Stomach (tissue), 8 donors: ENCODE measurements at regions not wholly inside any gene's neighbourhood (a gene's known extent, or its start where the extent isn't known, plus 50 kb on each side); places are given as distances from the start of the nearest gene placed in this dataset.

Source experiments
- DNase-seq, 2 donors: peaks; one replicate each; pipeline versions ENCODE4 v3.0.0 to v3.0.0-alpha.2; 2013 to 2019
- H3K27ac ChIP-seq, 5 donors: fragments of 200-600 bp in 4 of 5; sonication (generic) in 4 of 5; one replicate each; pipeline ENCODE4 v1.5.1; 2013 to 2019; ENCODE audit warnings: mild to moderate bottlenecking in 1 of 5, moderate library complexity in 1 of 5
- H3K27me3 ChIP-seq, 3 donors: fragments of 200-600 bp; sonication (generic); one replicate each; pipeline ENCODE4 v1.5.1; 2017 to 2019; ENCODE audit warnings: mixed run types in 1 of 3
- H3K36me3 ChIP-seq, 4 donors: fragments of 200-600 bp; sonication (generic); 1 replicate in 3 of 4; 2 replicates in 1 of 4; pipeline ENCODE4 v1.5.1; 2016 to 2019
- H3K4me1 ChIP-seq, 4 donors: fragments of 200-600 bp; sonication (generic); one replicate each; pipeline ENCODE4 v1.5.1; 2016 to 2019
- H3K4me3 ChIP-seq, 4 donors: fragments of 200-600 bp; sonication (generic) in 3 of 4; one replicate each; pipeline ENCODE4 v1.5.1; 2016 to 2019; ENCODE audit warnings: mild to moderate bottlenecking in 1 of 4
- H3K9me3 ChIP-seq, 4 donors: fragments of 200-600 bp; sonication (generic); one replicate each; pipeline ENCODE4 v1.5.1; 2016 to 2019
- CTCF ChIP-seq, 7 experiments: fragments of 450-650 bp in 4 of 7; fragments of 200-600 bp in 3 of 7; sonication (generic) in 3 of 7; IDR thresholded peaks; one replicate each; pipeline ENCODE4 v1.5.1; 2016 to 2019; ENCODE audit warnings: antibody characterized with exemption in 7 of 7, control low read depth in 2 of 7, mild to moderate bottlenecking in 1 of 7
- EP300 ChIP-seq: sonication (generic); formaldehyde crosslinking; IDR thresholded peaks from one replicate; pipeline ENCODE4 v1.6.1; 2017; ENCODE audit warnings: antibody characterized with exemption
- POLR2A ChIP-seq, 4 donors: fragments of 450-650 bp; IDR thresholded peaks; one replicate each; pipeline ENCODE4 v1.6.1; 2016; ENCODE audit warnings: antibody characterized with exemption in 4 of 4, control low read depth in 2 of 4, mild to moderate bottlenecking in 1 of 4, moderate library complexity in 1 of 4
- POLR2AphosphoS5 ChIP-seq, 3 donors: sonication (generic); formaldehyde crosslinking; IDR thresholded peaks; one replicate each; pipeline ENCODE4 v1.6.1; 2016; ENCODE audit warnings: antibody characterized with exemption in 3 of 3
- WGBS, 5 donors: extraction: QIAGEN DNeasy Blood & Tissue Kit in 3 of 5; methylation state at CpG; one replicate each; pipeline versions ENCODE4 v1.1.5 to v1.1.7; 2013 to 2018; 5-methylcytosine and 5-hydroxymethylcytosine counted together
- intact Hi-C: fragments of 100-400 bp; cut with DNase I; formaldehyde crosslinking; loops from one replicate; pipeline ENCODE4 v1.15.1; 2023; ENCODE audit warnings: low total_unique reads
- donor health status: healthy with polysubstance abuse.
- donor health status: Bipolar disorder and iron deficiency.
- donor health status: healthy.

GRCh38 chr12:108462686-108463085 lies 52.4 kb upstream of the FICD start:
- intact Hi-C loops: no loop called here
- 37 to 47% (median 39%) methylated on average over 4 of the region's 4 CpGs for WGBS, 5 donors
- Histone ChIP-seq H3K9me3 (no peaks in the 10 kb centered on the region), H3K4me3 (no peak overlapping the region), H3K27me3 (peaks cover 0 to 63% (median 0%) of the 10 kb centered on the region in 3 donors), H3K36me3 (no peaks in the 10 kb centered on the region), H3K27ac (no peak overlapping the region), H3K4me1 (no peaks in the 10 kb centered on the region)
- TF ChIP-seq POLR2A (IDR thresholded peaks at IDR 0.05): no peak
- no peak for TF ChIP-seq CTCF (IDR thresholded peaks at IDR 0.05)
- no peak for DNase-seq

- no peaks in the 10 kb centered on the region for H3K9me3 ChIP-seq
- intact Hi-C loops: no loop called here
- no peak for DNase-seq
- WGBS, 5 donors: 53 to 67% (median 62%) methylated on average over 4 of the region's 4 CpGs
- H3K4me1 ChIP-seq: no peaks in the 10 kb centered on the region
- peaks cover 0 to 58% (median 0%) of the 10 kb centered on the region in 3 donors for H3K27me3 ChIP-seq
- H3K27ac ChIP-seq: no peak overlapping the region
- H3K36me3 ChIP-seq: no peaks in the 10 kb centered on the region
- no peak for TF ChIP-seq EP300
- TF ChIP-seq POLR2AphosphoS5 (IDR thresholded peaks at IDR 0.05): no peak
- no peak for TF ChIP-seq POLR2A (IDR thresholded peaks at IDR 0.05)
- no peak for TF ChIP-seq CTCF (IDR thresholded peaks at IDR 0.05)
- H3K4me3 ChIP-seq: no peak overlapping the region
These were observed 53.9 kb upstream of the FICD start for GRCh38 chr12:108461058-108461660.

GRCh38 chr12:108459149-108459548 lies 55.9 kb upstream of the FICD start:
- WGBS, 5 donors: 31 to 68% (median 44%) methylated on average over 3 of the region's 3 CpGs

GRCh38 chr12:108457734-108458361 lies 57.2 kb upstream of the FICD start:
- intact Hi-C loops: no loop called here
- Histone ChIP-seq H3K36me3 (no peaks in the 10 kb centered on the region), H3K4me3 (no peak overlapping the region), H3K27me3 (peaks cover 0 to 29% (median 0%) of the 10 kb centered on the region in 3 donors), H3K4me1 (no peaks in the 10 kb centered on the region), H3K27ac (no peak overlapping the region), H3K9me3 (no peaks in the 10 kb centered on the region)
- WGBS, 5 donors: 40 to 56% (median 46%) methylated on average over 7 of the region's 7 CpGs
- no peak for TF ChIP-seq POLR2AphosphoS5 (IDR thresholded peaks at IDR 0.05)
- TF ChIP-seq POLR2A (IDR thresholded peaks at IDR 0.05): no peak
- TF ChIP-seq CTCF (IDR thresholded peaks at IDR 0.05): no peak
- no peak for TF ChIP-seq EP300
- no peak for DNase-seq

More at GRCh38 chr12:108459149-108459548, 55.9 kb upstream of the FICD start:
- intact Hi-C loops: no loop called here
- DNase-seq: no peak
- no peaks in the 10 kb centered on the region for H3K9me3 ChIP-seq
- peaks cover 0 to 41% (median 0%) of the 10 kb centered on the region in 3 donors for H3K27me3 ChIP-seq
- TF ChIP-seq CTCF (IDR thresholded peaks at IDR 0.05) (no peak), POLR2AphosphoS5 (IDR thresholded peaks at IDR 0.05) (no peak), EP300 (no peak), POLR2A (IDR thresholded peaks at IDR 0.05) (no peak)
- H3K27ac ChIP-seq: no peak overlapping the region
- H3K4me3 ChIP-seq: no peak overlapping the region
- H3K36me3 ChIP-seq: no peaks in the 10 kb centered on the region
- H3K4me1 ChIP-seq: no peaks in the 10 kb centered on the region
